ENCODE measurements at regions not wholly inside any gene's neighbourhood (a gene's known extent, or its start where the extent isn't known, plus 50 kb on each side); places are given as distances from the start of the nearest gene placed in this dataset.

DNA sequence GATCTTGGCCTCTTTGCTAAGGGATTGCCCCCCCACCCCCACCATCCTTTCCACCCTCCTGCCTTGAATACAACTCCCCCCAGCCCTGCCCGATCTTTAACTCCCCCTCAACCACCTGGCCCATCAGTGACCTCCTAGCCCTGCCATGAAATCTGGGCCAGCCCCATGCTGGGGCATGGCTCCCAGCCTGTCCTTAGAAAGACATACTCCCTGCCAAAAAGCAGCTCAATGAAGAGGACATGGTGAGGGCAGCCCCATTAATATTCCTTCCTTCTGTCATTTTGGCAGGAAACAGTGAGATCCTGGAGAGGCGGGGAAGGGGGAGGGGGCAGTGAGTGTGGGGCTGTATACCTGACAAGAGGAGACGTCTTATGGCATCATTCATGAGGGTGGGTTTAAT is 66.8 kb upstream of the DISP3 start:
- H3K9me3 ChIP-seq, result peaks cover 0 to 5% (median 0%) of the 10 kb centered on the region in 4 donors
- no peaks in the 10 kb centered on the region for H3K4me1 ChIP-seq
- no peaks in the 10 kb centered on the region for H3K36me3 ChIP-seq
- H3K4me3 ChIP-seq, result no peak overlapping the region
- no peak for TF ChIP-seq EP300 (IDR thresholded peaks at IDR 0.05)
- no peak for TF ChIP-seq CTCF (IDR thresholded peaks at IDR 0.05)
- TF ChIP-seq POLR2AphosphoS5 (IDR thresholded peaks at IDR 0.05), result no peak
- no peak for TF ChIP-seq POLR2A (IDR thresholded peaks at IDR 0.05)
- no peak overlapping the region for H3K27ac ChIP-seq
- intact Hi-C loops (cut with DNase I; ENCODE audit: low total_unique reads), result no loop called here
- no peak for DNase-seq
- H3K27me3 ChIP-seq, result peaks cover 0 to 76% (median 30%) of the 10 kb centered on the region in 3 donors
- WGBS, 5 donors, result 65 to 94% (median 76%) methylated on average over 3 of the region's 3 CpGs

DNA sequence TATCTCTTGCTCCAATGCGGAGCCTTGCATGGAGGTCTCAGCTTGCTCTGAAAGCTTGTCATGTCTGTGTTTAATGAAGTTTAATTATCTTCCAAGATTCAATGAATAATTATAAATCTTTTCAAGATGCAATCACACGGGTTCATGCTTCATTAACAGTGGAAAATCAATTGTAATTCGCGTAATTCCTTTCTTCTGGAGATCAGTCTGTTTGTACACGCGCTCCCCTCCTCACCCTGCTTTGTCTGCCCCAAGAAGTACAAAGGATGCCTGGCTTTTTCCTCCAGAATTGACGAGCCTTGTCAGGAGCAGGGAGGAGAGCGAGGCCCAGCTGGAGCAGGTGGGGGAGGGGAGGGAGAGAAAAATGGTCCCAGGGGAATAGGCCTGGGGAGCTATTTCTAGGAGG is 65.0 kb upstream of the DISP3 start:
- Histone ChIP-seq H3K9me3 (no peaks in the 10 kb centered on the region), H3K4me3 (no peak overlapping the region), H3K36me3 (no peaks in the 10 kb centered on the region), H3K27ac (no peak overlapping the region), H3K4me1 (no peaks in the 10 kb centered on the region), H3K27me3 (peaks cover 0 to 81% (median 30%) of the 10 kb centered on the region in 3 donors)
- intact Hi-C loops (cut with DNase I; ENCODE audit: low total_unique reads), result no loop called here
- WGBS, 5 donors, result 27 to 36% (median 28%) methylated on average over 8 of the region's 8 CpGs
- peak in 1 of 2 donors; percentile 38 for DNase-seq
- TF ChIP-seq EP300 (IDR thresholded peaks at IDR 0.05), result no peak
- no peak for TF ChIP-seq POLR2AphosphoS5 (IDR thresholded peaks at IDR 0.05)
- no peak for TF ChIP-seq POLR2A (IDR thresholded peaks at IDR 0.05)
- no peak for TF ChIP-seq CTCF (IDR thresholded peaks at IDR 0.05)

- Histone ChIP-seq H3K4me1 (no peaks in the 10 kb centered on the region), H3K27me3 (peaks cover 0 to 76% (median 30%) of the 10 kb centered on the region in 3 donors)
- no peak for TF ChIP-seq POLR2AphosphoS5 (IDR thresholded peaks at IDR 0.05)
- TF ChIP-seq POLR2A (IDR thresholded peaks at IDR 0.05), result no peak
- TF ChIP-seq EP300 (IDR thresholded peaks at IDR 0.05), result no peak
- no peak for TF ChIP-seq CTCF (IDR thresholded peaks at IDR 0.05)
Observed at GRCh38 chr1:11414926-11415538, 63.9 kb upstream of the DISP3 start.

GRCh38 chr1:11417162-11417561 is 61.8 kb upstream of the DISP3 start:
- TF ChIP-seq POLR2AphosphoS5 (IDR thresholded peaks at IDR 0.05), result no peak
- H3K27me3 ChIP-seq, result peaks cover 0 to 73% (median 25%) of the 10 kb centered on the region in 3 donors
- no peaks in the 10 kb centered on the region for H3K9me3 ChIP-seq
- no peak overlapping the region for H3K27ac ChIP-seq
- no peak overlapping the region for H3K4me3 ChIP-seq
- intact Hi-C loops (cut with DNase I; ENCODE audit: low total_unique reads), result loop anchor here (5.0 kb wide), 1 partner anchor 205 kb away; no protein-coding TSS in a partner anchor
- WGBS, 5 donors, result 42 to 47% (median 43%) methylated on average over 4 of the region's 4 CpGs
- H3K4me1 ChIP-seq, result no peaks in the 10 kb centered on the region
- no peaks in the 10 kb centered on the region for H3K36me3 ChIP-seq
- DNase-seq, result no peak

More at GRCh38 chr1:11414926-11415538, 63.9 kb upstream of the DISP3 start:
- Histone ChIP-seq H3K4me3 (no peak overlapping the region), H3K36me3 (no peaks in the 10 kb centered on the region), H3K9me3 (no peaks in the 10 kb centered on the region), H3K27ac (no peak overlapping the region)
- intact Hi-C loops (cut with DNase I; ENCODE audit: low total_unique reads), result loop anchor here (5.0 kb wide), 1 partner anchor 203 kb away; no protein-coding TSS in a partner anchor
- WGBS, 5 donors, result 74 to 81% (median 79%) methylated on average over 19 of the region's 19 CpGs
- DNase-seq, result no peak

- Histone ChIP-seq H3K27me3 (peaks cover 0 to 66% (median 17%) of the 10 kb centered on the region in 3 donors), H3K4me1 (no peaks in the 10 kb centered on the region), H3K36me3 (no peaks in the 10 kb centered on the region), H3K27ac (no peak overlapping the region), H3K9me3 (no peaks in the 10 kb centered on the region), H3K4me3 (no peak overlapping the region)
- TF ChIP-seq POLR2AphosphoS5 (IDR thresholded peaks at IDR 0.05) (no peak), CTCF (IDR thresholded peaks at IDR 0.05) (no peak), EP300 (IDR thresholded peaks at IDR 0.05) (no peak), POLR2A (IDR thresholded peaks at IDR 0.05) (no peak)
- DNase-seq, result no peak
- intact Hi-C loops (cut with DNase I; ENCODE audit: low total_unique reads), result loop anchor here (5.0 kb wide), 1 partner anchor 206 kb away; no protein-coding TSS in a partner anchor
- 78 to 85% (median 82%) methylated on average over 4 of the region's 4 CpGs for WGBS, 5 donors
Observed at GRCh38 chr1:11418056-11418455, 60.9 kb upstream of the DISP3 start.
